ENCODE measurements at regions not wholly inside any gene's neighbourhood (a gene's known extent, or its start where the extent isn't known, plus 50 kb on each side); places are given as distances from the start of the nearest gene placed in this dataset.

GRCh38 chr3:59575113-59576001 lies 525.5 kb upstream of the CFAP20DC start (continued):
- TF ChIP-seq, protein P1, sequence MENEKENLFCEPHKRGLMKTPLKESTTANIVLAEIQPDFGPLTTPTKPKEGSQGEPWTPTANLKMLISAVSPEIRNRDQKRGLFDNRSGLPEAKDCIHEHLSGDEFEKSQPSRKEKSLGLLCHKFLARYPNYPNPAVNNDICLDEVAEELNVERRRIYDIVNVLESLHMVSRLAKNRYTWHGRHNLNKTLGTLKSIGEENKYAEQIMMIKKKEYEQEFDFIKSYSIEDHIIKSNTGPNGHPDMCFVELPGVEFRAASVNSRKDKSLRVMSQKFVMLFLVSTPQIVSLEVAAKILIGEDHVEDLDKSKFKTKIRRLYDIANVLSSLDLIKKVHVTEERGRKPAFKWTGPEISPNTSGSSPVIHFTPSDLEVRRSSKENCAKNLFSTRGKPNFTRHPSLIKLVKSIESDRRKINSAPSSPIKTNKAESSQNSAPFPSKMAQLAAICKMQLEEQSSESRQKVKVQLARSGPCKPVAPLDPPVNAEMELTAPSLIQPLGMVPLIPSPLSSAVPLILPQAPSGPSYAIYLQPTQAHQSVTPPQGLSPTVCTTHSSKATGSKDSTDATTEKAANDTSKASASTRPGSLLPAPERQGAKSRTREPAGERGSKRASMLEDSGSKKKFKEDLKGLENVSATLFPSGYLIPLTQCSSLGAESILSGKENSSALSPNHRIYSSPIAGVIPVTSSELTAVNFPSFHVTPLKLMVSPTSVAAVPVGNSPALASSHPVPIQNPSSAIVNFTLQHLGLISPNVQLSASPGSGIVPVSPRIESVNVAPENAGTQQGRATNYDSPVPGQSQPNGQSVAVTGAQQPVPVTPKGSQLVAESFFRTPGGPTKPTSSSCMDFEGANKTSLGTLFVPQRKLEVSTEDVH (IDR thresholded peaks at IDR 0.05; ENCODE audit: low read depth, partially characterized antibody) = no peak
- no peak for TF ChIP-seq MEF2A (IDR thresholded peaks at IDR 0.05; ENCODE audit: insufficient read depth, low read depth, low read length)
- TF ChIP-seq, protein P2, sequence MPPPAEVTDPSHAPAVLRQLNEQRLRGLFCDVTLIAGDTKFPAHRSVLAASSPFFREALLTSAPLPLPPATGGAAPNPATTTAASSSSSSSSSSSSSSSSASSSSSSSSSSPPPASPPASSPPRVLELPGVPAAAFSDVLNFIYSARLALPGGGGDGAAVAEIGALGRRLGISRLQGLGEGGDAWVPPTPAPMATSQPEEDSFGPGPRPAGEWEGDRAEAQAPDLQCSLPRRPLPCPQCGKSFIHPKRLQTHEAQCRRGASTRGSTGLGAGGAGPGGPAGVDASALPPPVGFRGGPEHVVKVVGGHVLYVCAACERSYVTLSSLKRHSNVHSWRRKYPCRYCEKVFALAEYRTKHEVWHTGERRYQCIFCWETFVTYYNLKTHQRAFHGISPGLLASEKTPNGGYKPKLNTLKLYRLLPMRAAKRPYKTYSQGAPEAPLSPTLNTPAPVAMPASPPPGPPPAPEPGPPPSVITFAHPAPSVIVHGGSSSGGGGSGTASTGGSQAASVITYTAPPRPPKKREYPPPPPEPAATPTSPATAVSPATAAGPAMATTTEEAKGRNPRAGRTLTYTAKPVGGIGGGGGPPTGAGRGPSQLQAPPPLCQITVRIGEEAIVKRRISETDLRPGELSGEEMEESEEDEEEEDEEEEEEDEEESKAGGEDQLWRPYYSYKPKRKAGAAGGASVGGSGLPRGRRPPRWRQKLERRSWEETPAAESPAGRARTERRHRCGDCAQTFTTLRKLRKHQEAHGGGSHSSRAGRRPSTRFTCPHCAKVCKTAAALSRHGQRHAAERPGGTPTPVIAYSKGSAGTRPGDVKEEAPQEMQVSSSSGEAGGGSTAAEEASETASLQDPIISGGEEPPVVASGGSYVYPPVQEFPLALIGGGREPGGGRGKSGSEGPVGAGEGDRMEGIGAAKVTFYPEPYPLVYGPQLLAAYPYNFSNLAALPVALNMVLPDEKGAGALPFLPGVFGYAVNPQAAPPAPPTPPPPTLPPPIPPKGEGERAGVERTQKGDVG (CRISPR knock-in tag; IDR thresholded peaks at IDR 0.05) = no peak
- no peak for TF ChIP-seq WRNIP1 (IDR thresholded peaks at IDR 0.05; ENCODE audit: borderline replicate concordance, low read depth, low read length)
- TF ChIP-seq SUPT20H (IDR thresholded peaks at IDR 0.05; ENCODE audit: borderline replicate concordance, control insufficient read depth, low read depth, low read length) = no peak
- TF ChIP-seq STAT1 (conservative IDR thresholded peaks at IDR 0.05) = no peak
- TF ChIP-seq, protein P3, sequence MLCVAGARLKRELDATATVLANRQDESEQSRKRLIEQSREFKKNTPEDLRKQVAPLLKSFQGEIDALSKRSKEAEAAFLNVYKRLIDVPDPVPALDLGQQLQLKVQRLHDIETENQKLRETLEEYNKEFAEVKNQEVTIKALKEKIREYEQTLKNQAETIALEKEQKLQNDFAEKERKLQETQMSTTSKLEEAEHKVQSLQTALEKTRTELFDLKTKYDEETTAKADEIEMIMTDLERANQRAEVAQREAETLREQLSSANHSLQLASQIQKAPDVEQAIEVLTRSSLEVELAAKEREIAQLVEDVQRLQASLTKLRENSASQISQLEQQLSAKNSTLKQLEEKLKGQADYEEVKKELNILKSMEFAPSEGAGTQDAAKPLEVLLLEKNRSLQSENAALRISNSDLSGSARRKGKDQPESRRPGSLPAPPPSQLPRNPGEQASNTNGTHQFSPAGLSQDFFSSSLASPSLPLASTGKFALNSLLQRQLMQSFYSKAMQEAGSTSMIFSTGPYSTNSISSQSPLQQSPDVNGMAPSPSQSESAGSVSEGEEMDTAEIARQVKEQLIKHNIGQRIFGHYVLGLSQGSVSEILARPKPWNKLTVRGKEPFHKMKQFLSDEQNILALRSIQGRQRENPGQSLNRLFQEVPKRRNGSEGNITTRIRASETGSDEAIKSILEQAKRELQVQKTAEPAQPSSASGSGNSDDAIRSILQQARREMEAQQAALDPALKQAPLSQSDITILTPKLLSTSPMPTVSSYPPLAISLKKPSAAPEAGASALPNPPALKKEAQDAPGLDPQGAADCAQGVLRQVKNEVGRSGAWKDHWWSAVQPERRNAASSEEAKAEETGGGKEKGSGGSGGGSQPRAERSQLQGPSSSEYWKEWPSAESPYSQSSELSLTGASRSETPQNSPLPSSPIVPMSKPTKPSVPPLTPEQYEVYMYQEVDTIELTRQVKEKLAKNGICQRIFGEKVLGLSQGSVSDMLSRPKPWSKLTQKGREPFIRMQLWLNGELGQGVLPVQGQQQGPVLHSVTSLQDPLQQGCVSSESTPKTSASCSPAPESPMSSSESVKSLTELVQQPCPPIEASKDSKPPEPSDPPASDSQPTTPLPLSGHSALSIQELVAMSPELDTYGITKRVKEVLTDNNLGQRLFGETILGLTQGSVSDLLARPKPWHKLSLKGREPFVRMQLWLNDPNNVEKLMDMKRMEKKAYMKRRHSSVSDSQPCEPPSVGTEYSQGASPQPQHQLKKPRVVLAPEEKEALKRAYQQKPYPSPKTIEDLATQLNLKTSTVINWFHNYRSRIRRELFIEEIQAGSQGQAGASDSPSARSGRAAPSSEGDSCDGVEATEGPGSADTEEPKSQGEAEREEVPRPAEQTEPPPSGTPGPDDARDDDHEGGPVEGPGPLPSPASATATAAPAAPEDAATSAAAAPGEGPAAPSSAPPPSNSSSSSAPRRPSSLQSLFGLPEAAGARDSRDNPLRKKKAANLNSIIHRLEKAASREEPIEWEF (IDR thresholded peaks at IDR 0.05; ENCODE audit: insufficient replicate concordance, low read depth, low read length) = no peak
- no peak for TF ChIP-seq HSF1 (IDR thresholded peaks at IDR 0.05; ENCODE audit: low read depth, low read length)
- TF ChIP-seq TCF7 (IDR thresholded peaks at IDR 0.05; ENCODE audit: borderline replicate concordance) = no peak
- TF ChIP-seq ZBED1 (IDR thresholded peaks at IDR 0.05; ENCODE audit: borderline replicate concordance) = no peak
- peak; percentile 92 for TF ChIP-seq SMC3 (IDR thresholded peaks at IDR 0.05; ENCODE audit: borderline replicate concordance, low read length)
- peak in 1 of 2 experiments; percentile 63; a peak in 2 of 3 replicates for TF ChIP-seq EGR1 (IDR thresholded peaks at IDR 0.05; ENCODE audit: borderline replicate concordance in 1 of 2, low read depth in 2 of 2, low read length in 2 of 2)
